ENCODE measurements at regions not wholly inside any gene's neighbourhood (a gene's known extent, or its start where the extent isn't known, plus 50 kb on each side); places are given as distances from the start of the nearest gene placed in this dataset.

- TF ChIP-seq EZH2 (IDR thresholded peaks at IDR 0.05; ENCODE audit: low read depth, unreplicated experiment) (no peak), CTCF (conservative IDR thresholded peaks at IDR 0.05; ENCODE audit: low read depth in 2 of 2) (no peak), POLR2AphosphoS5 (IDR thresholded peaks at IDR 0.05; ENCODE audit: low read depth) (no peak)
Measured at GRCh38 chr7:69260023-69260422, 338.3 kb upstream of the AUTS2 start.
